ENCODE measurements at regions not wholly inside any gene's neighbourhood (a gene's known extent, or its start where the extent isn't known, plus 50 kb on each side); places are given as distances from the start of the nearest gene placed in this dataset.

DNA sequence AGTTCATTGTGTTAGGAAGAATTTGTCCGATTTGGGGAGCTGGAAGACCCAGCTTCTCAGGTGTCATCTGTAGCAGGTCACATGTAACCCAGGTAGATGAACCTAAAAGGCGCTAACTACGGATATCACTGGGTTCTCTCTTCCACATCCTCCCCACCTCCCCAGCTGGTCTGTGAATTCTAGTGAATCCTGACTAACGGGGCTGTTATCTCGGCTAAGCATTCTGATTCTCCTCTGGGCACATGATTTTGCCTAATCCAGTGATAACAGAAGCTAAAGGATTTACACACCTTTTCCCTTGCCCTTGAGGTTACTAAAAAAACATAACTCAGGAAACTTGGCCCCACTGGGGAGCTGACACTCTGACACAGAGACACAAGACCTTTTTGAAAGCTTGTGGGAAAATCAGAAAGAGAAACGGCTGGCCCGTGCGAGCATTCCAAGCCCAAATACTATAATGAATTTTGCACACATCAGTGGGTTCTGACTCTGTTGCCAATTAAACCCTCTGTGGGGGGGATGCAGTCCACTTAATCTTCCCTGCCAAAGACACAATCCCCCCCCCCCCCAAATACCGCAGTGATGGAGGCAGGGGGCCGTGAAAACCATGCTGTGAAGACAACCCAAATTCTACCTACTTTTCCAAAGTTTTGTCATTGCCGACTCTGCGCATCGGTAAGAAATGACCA lies 81.0 kb upstream of the FZD10 start:
- POLR2A ChIA-PET (ENCODE audit: low non-redundant PET): no interaction called here
- CTCF ChIA-PET: interaction anchor here (0.6 kb wide), 1 partner anchor 115 kb away, joined by 3 read pairs; no protein-coding TSS in a partner anchor
- DNase-seq (ENCODE audit: low spot score): no peak
- TF ChIP-seq, protein P1, sequence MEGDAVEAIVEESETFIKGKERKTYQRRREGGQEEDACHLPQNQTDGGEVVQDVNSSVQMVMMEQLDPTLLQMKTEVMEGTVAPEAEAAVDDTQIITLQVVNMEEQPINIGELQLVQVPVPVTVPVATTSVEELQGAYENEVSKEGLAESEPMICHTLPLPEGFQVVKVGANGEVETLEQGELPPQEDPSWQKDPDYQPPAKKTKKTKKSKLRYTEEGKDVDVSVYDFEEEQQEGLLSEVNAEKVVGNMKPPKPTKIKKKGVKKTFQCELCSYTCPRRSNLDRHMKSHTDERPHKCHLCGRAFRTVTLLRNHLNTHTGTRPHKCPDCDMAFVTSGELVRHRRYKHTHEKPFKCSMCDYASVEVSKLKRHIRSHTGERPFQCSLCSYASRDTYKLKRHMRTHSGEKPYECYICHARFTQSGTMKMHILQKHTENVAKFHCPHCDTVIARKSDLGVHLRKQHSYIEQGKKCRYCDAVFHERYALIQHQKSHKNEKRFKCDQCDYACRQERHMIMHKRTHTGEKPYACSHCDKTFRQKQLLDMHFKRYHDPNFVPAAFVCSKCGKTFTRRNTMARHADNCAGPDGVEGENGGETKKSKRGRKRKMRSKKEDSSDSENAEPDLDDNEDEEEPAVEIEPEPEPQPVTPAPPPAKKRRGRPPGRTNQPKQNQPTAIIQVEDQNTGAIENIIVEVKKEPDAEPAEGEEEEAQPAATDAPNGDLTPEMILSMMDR (conservative IDR thresholded peaks at IDR 0.05; ENCODE audit: low read depth): no peak
- no peak overlapping the region for H3K27ac ChIP-seq

DNA sequence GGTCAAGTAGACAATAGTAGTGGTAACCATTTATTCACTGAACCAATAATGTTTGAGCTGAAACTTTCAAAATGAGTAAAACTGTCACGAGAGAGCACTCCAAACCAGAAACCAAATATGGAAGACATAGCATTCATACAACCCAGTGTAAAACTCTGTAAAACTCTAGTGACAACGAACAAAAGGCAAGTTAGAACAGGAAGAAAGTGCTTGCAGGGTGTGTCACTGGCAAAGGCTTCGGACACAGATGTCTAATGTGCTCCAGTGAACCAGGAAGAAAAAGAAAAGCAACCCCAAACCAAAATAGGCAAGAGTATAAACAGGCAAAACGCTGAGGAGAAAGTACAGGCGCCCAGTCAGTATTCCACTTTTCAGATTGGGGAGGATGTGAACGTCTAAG lies 79.3 kb upstream of the FZD10 start:
- peak; percentile 56 for DNase-seq (ENCODE audit: low spot score)
- ChIA-PET POLR2A (ENCODE audit: low non-redundant PET) (no interaction called here), CTCF (no interaction called here)
- TF ChIP-seq, protein P1 (conservative IDR thresholded peaks at IDR 0.05; ENCODE audit: low read depth): no peak
- H3K27ac ChIP-seq: no peak overlapping the region

DNA sequence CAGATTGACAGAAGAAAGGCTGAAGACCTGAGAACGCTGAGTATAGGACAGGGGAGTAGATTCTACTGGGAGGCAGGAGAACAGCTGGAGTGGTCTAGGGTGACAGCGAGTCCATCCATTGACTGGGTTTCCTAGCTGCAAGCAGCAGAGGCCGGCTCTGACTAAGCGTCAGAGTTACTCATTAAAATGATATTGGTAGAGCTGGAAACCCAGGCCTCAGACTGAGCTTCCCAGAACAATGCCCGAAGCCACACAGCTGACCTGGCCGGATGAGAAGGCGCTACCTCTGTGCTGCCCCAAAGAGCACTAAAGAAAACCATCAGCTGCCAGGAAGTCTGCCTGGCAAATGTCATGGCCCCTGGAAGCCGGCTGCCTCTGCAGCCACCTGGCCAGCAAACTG lies 78.5 kb upstream of the FZD10 start:
- ChIA-PET CTCF (no interaction called here), POLR2A (ENCODE audit: low non-redundant PET) (no interaction called here)

DNA sequence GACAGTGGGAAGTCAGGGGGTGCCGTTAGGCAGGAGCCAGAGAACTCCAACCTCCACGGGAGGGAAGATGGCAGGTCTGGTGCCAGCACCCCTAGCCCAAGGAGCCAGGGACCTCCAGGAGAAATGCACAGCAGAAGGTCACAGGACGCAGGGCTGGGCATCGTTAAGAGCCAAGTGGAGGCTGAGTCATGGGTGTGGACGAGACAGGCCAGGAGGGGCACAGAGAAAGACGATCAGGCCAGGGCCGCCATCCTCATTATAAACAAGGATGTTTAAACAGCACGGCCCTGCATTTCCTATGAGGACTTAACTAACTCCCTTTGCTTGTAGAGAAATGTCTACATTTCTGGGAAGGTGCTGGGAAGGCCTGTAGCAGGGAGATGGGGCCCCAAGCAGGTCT lies 77.9 kb upstream of the FZD10 start:
- DNase-seq (ENCODE audit: low spot score): no peak
- no peak overlapping the region for H3K27ac ChIP-seq
- TF ChIP-seq, protein P1 (conservative IDR thresholded peaks at IDR 0.05; ENCODE audit: low read depth): no peak
- POLR2A ChIA-PET (ENCODE audit: low non-redundant PET): no interaction called here
- CTCF ChIA-PET: no interaction called here

More for the DNA sequence above, 78.5 kb upstream of the FZD10 start:
- H3K27ac ChIP-seq: no peak overlapping the region
- no peak for DNase-seq (ENCODE audit: low spot score)
- TF ChIP-seq, protein P1 (conservative IDR thresholded peaks at IDR 0.05; ENCODE audit: low read depth): no peak

DNA sequence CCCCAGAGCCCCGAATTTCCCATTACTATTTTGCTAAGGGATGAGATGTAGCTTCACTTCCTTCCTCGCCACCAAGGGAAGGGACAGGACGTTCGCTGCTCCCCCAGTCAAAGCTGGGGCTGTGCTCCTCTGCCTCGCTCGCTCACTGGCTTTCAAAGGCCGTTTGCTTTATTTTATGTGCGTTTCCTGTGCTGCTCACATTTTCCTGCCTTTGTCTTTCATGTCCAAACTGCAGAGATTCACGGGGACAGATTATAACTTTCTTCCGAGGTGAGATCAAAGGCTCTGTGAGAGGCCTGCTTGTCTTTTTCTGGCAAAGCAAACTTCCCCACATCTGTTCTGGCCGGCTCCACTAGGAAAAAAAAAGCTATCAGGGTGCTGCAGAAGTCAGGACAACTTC lies 76.0 kb upstream of the FZD10 start:
- ChIA-PET CTCF (no interaction called here), POLR2A (ENCODE audit: low non-redundant PET) (no interaction called here)
- TF ChIP-seq, protein P1 (conservative IDR thresholded peaks at IDR 0.05; ENCODE audit: low read depth): no peak
- H3K27ac ChIP-seq: no peak overlapping the region
- DNase-seq (ENCODE audit: low spot score): no peak

DNA sequence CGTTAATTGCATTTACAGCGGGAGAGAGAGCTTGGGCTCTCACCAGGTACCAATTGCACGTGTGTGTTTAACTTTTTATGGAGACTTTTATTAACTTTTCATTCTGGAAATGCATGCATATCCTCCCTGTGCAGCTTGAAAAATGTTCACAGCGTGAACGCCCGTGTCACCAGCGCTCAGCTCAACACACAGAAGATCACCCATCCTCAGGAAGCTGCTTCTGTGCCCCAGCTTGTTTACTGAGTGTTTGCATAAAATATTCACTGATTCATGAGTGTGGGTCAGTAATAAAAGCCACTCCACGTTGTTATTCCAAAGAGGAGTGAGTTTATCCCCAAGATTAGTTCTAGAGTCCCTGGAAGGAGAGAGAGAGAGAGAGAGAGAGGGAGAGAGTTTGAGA lies 75.5 kb upstream of the FZD10 start:
- CTCF ChIA-PET: interaction anchor here (0.7 kb wide), 1 partner anchor 60 kb away, joined by 3 read pairs; no protein-coding TSS in a partner anchor
- no peak for DNase-seq (ENCODE audit: low spot score)
- TF ChIP-seq, protein P1 (conservative IDR thresholded peaks at IDR 0.05; ENCODE audit: low read depth): no peak
- POLR2A ChIA-PET (ENCODE audit: low non-redundant PET): no interaction called here
- H3K27ac ChIP-seq: no peak overlapping the region
